Amniotic stem cell (primary cell): ENCODE measurements at regions not wholly inside any gene's neighbourhood (a gene's known extent, or its start where the extent isn't known, plus 50 kb on each side); places are given as distances from the start of the nearest gene placed in this dataset.

ENCODE experiments used
- DNase-seq: peaks from one replicate; lab custom pipeline; 2025; lab: John Stamatoyannopoulos, UW

DNA sequence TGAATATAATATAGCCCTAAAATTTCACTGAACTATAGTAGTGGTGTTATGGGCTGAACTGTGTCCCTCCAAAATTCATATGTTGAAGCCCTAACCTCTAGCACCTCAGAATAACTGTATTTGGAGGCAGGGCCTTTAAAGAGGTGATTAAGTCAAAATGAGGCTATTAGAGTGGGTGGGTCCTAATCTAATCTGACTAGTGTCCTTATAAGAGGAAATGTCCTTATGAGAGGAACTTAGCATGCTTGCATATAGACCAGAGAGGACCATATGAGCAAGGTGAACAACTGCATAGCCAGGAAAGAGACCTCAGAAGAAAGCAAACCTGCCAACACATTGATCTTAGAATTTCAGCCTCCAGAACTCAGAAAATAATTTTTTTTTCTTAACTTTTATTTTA lies 238.4 kb downstream of the ZEB2 start:
- DNase-seq: no peak

DNA sequence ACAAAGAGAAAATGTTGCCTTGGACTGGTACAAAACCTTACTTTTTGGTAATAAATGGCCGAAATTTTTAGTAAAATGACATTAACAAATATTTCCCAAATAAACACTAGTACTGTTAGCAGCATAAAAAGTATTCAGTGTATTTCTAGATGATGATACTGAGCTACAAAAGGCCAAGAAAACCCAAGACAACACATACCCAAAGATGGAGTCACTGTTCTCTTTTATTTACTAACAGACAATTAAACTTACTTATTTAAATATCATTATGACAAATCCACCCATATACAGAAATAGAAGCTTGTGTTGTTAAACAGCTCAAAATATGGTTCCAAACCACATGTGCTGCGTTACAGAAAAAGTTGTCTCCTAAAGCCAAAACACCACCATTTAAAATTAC lies 239.9 kb downstream of the ZEB2 start:
- no peak for DNase-seq

DNA sequence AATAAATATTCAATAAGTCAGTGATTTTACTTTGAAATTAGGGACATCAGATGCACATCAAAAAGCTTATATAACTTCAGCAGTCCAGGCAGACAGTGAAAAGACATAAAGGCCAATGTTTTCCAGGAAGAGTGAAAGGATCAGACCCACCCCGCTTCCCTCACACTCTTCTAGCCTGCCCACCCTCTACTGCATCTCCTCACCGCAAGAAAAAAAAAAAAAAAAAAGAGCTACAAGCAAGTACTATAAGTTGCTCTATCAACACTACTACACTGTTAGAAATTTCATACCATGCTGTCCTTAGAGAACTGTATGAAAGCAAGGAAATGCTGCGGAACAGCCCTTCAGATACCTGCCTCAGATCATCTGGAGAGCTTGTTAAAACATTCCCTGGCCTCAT lies 240.8 kb downstream of the ZEB2 start:
- no peak for DNase-seq

DNA sequence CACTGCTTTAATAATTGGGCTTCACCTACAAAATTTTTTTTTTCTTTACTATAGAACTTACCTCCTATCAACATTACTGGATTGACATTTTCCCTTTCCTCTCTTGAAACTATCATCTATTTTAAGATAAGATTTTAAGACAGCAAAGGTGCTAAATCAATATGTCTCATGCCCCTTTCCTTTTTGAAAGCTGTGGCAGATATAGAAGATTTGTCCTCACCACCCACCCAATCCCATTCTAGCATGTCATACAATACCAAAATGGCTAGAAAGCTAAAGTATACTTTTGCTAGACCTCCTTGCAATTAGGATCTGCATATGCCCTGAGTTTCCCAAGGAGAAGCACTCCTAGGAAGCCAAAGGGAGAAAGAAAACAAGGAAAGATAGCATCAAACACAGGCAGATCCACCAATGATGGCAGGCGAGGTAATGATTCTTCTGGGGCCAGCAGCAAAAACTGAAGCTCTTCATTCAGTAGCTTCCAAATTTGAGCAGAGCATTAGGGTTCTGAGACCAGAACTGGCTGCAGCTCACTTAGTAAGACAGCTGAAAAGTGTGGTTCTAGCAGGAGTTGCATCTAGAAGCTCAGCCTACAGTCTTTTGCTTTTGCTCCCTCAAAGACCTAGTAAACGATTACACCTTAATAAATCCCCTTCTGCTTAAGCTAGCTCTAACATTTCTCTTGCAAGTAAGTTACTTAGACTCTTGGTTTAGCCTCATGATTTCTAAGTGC lies 242.1 kb downstream of the ZEB2 start:
- DNase-seq: no peak

DNA sequence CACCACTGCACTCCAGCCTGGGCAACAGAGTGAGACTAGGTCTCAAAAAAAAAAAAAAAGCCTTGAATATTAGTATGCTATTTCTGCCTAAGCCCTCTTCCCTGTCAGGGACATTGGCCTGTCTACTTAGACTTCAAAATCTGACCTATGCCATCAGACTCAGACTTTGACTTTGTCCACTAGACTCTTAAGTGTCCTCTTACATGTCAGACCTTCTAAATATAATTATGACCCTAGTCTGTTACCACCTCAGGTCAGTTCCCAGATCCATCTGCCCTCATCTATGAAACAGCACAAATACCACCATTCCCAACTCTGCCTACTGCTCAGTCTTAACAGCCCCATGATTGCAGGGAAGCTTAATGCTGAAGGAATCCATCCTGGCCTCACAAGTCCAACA lies 244.6 kb downstream of the ZEB2 start:
- no peak for DNase-seq

DNA sequence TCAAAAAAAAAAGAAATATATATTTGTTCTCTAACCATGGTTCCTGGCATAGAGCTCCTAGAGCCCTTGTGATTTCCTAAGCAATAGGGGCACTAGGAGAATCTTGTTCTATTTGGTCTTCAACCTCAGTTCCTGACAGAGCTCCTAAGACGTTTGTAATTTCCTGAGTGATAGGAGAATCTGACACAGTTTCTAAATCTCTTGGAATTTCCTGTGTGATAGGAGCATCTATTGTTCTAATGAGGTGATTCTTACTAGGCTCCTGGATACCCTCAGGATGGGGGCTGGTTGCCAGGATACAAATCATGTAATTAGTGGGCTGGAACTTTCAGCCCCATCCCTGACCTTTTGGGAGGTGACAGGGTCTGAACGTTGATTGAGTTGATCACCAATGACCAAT lies 245.8 kb downstream of the ZEB2 start:
- no peak for DNase-seq

DNA sequence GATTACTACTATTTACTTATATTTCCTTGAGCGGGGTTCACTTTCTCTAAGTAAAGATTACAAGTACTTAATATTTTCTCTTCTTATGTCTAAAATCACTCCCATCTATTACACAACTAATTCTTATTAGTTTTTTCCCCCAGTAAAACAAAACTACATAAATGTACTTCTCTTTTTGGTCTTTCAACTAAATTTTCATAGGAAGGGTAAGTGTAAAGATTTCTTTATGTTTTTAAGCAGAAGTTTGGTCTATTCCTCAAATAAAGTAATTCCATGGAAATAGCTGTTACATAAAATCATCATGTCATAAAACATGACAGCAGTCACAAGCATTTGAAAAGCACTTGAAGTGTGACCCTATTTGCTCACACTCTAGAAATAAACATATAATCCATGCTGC lies 249.0 kb downstream of the ZEB2 start:
- no peak for DNase-seq

DNA sequence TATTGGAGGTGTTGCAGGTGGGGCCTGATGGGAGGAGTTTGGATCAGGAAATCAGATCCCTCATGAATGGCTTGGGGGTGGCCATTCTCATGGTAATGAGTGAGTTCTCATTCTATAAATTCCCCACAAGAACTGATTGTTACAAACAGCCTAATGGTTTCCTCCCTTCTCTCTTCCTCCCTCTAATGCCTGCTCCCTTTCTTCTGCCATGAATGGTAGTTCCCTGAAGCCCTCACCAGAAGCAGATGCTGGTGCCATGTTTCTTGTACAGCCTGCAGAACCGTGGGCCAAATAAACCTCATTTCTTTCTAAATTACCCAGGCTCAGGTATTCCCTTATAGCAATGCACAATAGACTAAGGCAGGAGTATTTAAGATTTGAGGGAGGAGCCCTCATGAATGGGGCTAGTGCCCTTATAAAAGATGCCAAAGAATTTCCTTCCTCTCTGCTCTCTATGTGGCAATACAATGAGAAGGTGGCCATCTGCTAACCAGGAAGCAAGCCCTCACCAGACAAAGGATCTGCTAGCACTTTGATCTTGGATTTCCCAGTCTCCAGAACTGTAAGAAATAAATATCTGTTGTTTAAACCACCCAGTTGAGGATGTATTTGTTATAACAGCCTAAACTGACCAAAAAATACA lies 251.8 kb downstream of the ZEB2 start:
- DNase-seq: no peak

DNA sequence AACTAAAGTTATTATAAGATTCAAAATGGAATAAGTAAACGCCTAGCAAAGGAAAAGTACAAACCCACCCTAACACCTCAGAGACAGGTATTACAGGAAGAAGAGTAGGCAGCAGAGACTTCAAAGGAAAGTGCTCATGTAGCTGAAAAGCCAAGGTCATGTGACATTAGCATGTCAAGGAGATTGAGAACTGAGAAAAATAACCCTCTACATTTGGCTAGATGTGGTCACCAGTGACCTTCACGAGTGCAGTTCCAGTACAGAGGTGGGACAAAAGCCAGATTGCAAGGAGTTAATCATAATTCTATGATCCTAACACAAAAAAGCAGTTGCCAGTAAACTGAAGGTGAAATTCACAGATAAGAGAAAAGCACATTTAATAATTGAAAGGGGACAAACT lies 252.7 kb downstream of the ZEB2 start:
- DNase-seq: no peak

DNA sequence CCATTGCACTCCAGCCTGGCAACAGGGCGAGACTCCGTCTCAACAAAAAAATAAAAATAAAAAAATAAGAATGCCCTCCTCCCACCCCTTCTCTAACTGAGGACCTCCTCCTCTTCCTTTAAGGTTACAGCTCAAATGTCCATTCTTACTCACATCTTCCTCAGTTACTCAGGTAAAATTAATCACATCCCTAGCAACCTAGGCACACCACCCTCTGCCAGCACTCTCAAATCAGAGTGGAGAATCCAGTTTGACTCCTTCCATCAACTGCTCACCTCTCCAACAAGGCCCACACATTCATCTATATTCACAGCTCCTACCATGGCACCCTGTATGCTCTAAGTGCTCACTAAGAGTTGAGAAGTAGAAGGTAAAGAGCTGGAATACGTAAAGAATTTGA lies 254.3 kb downstream of the ZEB2 start:
- DNase-seq: no peak

DNA sequence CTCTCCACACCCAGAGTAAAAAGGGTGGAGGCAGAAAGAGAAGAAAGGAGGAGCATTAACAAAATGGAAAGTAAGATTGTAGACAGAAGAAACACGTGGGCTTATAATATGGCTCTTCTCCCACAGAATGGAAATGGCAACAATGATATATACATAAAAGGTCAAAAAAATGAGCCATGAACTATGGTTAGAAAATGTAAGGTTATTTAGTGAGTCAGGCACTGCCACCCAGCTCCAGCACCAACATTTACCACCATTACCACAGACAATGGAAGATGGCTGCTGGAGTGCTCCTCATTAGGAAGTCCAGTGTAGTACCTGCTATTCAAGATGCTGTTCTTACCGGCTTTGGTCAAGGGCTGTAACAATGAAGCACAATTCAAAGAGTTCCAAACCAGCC lies 258.0 kb downstream of the ZEB2 start:
- no peak for DNase-seq

DNA sequence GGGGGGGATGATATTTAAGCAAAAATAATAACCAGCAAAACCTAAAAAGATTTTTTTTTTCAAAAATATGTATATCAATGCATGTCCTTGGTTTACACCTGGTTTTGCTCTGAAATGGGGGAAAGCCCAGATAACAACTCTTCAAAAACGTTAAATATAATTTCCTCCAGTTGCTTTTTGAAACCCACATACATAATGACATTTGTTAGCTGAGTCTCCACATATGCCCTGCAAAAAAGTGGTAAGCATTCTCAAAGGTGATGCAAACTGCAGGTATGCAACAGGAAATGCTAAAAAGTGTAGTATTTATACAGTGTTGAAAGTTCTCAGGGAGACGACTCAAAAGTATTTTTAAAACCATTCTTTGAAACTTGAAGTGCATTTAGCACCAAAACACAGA lies 258.6 kb downstream of the ZEB2 start:
- DNase-seq: no peak

DNA sequence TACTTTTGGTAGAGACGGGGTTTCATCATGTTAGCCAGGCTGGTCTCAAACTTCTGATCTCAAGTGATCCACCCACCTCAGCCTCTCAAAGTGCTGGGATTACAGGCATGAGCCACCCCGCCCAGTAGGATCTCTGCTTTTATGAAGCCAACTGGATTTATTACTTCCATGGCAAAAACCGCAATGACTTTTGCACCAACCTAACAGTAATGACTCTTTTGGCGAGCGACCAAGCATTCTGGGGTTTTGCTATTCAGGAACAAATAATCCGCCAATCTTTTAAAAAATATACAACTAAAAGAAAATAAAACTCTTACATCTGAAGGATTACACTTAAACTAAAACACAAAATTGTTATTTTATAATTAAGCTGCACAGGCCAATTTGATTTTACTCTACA lies 260.6 kb downstream of the ZEB2 start:
- no peak for DNase-seq

DNA sequence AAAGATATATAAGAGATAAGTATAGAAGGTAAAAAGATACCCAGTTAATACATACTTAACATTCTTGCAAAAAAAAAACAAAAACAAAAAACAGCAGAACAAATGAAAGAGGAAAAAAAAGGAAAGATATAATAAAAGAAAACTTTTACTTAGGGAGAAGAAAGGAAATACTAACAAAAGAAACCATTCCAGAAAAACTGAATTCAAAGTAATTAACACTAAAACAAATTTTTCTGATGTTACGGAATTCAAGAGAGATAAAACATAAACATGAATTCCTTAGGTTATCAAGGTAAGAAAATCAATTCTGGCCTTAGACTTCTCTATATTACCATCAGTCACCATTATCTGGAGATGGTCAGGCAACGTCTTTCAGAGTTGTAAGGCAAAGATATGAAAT lies 261.8 kb downstream of the ZEB2 start:
- DNase-seq: no peak

DNA sequence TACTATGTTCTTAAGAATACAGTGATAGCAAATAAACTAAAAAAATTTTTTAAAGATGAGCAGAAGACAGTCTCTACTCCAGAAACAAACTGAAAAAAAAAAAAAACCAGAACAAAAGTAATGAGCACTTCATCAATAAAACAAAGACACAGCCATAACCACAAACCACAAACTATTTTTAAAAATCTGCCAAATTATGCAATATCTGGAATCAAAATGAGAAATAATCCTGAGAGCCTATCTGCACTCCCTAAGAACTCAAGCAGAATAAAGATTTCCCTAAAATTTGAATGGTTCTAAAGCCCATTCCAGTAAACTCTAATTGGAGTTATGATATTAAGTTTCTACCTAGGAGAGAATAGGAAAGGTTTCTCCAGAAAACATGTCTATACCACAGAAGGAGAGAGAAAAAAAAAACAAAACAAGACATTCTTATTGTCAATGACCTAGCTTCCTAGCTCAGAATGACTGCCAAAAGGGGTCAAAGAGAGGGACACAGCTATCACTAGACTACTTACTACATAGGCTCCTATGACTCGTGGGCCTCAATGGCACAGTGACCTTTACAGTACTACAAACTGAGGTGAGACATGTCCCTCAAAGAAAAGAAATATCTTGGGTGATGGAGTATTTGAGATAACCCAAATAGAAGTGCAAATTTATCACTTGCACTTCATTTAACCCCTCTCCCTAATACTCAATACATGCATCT lies 262.8 kb downstream of the ZEB2 start:
- no peak for DNase-seq

DNA sequence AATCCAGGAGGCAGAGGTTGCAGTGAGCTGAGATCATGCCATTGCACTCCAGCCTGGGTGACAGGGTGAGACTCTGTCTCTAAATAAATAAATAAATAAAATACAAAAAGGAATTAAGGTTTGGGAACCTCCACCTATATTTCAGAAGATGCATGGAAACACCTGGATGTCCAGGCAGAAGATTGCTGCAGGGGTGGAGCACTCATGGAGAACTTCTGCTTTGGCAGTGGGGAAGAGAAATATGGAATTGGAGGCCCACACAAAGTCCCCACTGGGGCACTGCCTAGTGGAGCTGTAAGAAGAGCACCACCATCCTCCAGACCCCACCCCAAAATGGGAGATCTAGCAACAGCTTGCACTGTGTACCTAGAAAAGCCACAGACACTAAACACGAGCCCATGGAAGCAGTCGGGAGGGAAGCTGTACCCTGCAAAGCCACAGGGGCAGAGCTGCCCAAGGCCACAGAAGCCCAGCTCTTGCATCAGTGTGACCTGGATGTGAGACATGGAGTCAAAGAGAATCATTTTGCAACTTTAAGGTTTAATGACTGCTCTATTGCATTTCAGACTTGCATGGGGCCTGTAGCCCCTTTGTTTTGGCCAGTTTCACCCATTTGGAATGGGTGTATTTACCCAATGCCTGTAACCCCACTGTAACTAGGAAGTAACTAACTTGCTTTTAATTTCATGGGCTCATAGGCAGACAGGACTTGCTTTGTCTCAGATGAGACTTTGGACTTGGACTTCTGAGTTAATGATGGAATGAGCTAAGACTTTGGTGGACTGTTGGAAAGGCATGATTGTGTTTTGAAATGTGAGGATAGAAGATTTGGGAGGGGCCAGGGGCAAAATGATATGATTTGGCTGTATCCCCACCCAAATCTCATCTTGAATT lies 265.3 kb downstream of the ZEB2 start:
- no peak for DNase-seq

DNA sequence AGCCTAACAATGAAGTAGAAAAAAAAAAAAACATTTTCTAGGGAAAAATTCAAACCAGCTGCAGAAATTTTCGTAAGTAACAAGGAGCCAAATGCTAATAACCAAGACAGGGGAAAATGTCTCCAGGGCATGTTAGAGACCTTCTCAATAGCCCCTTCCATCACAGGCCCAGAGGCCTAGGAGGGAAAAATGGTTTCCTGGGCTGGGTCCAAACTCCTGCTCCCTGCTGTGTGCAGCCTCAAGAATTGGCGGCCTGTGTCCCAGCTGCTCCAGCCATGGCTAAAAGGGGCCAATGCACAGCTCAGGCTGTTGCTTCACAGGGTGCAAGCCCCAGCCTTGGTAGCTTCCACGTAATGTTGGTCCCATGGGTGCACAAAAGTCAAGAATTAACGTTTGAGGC lies 266.2 kb downstream of the ZEB2 start:
- DNase-seq: no peak

DNA sequence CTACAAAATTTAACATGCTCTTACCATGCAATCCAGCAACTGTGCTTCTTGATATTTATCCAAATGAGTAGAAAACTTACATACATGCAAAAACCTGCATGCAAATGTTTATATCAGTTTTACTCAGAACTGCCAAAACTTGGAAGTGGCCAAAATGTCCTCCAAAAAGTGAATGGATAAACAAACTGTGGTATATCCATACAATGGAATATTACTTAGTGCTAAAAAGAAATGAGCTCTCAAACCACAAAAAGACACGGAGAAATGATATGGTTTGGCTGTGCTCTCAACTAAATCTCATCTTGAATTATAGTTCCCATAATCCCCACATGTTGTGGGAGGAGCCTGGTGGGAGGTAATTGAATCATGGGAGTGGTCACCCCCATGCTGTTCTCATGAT lies 267.2 kb downstream of the ZEB2 start:
- no peak for DNase-seq

DNA sequence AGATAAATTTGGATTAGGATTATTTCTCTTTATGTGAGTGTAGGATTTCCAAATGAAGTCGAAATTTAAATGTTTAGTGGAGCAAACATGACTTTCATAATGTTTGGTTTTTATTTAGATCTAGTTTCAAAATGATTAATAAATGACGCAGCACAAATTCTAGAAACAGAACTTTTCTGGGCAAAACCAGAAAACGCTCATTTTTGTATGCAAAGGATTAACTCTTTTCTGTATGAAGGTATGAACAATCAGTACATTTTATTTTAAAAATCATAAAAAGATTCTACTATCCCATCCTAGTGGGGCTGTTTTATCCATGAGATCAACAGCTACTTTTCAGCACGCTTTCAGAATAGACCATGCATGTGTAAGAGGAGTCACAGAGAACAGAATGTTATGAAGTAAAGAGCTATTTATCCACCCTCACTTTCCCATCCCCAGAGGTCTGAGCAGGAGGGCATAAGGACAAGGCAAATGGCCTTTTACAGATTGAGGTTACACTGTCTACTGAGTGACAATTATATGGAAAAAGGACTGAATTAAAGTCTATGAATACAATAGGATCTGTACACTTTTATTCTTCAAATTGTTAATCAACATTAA lies 270.8 kb downstream of the ZEB2 start:
- no peak for DNase-seq

DNA sequence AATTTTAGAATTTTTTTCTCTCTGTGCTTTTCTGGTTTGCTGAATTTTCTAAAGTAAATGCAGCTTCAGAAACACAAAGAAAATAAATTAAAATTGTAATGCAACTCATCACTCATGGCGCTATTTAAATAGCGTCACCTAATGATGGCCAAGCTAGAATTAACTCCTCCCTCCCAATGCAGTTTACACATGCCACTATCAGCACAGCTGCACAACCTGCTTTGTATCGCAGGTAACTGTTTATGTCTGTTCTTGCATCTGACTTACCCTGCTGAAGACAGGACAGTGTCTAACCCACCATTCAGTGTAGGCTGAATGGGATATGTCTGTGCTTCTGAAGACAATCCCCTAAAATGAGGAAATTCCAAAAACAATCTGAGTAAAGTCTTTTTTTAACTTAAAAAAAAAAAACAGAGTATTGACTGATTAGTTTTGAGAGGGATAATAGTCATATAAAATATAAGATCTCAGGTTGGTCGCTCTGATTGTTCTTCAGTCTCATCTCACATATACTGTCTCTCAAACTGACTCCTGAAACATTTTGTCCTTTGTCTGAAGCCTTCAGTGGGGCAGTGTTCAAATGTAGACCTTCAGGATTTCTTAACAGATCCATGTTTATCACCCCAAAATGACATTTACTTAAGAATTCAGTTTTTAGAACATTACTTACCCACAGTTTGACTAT lies 271.4 kb downstream of the ZEB2 start:
- DNase-seq: no peak

DNA sequence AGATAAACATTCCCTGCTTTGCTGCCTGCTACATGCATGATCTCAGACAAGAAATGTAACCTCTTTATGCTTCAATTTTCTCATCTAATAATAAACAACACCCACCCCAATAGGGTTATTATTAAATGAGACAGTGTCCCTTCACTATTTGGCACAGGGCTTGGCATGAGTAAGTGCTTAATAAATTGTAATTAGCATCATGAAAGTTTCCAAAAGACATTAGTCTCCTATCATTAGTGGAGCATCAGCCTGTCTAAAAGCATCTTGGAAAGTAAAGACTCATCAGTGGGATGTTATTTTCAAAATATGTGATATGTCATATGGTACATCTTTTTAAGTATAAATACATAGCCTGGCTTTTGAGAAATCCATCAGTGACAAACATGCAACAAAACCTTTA lies 275.0 kb downstream of the ZEB2 start:
- no peak for DNase-seq
